ENCODE measurements at regions not wholly inside any gene's neighbourhood (a gene's known extent, or its start where the extent isn't known, plus 50 kb on each side); places are given as distances from the start of the nearest gene placed in this dataset.
A peak's percentile ranks its signal among the peaks of the same experiment; 100 is the strongest.
"Not testable (repeated sequence)": the region's sequence is repeated elsewhere in the genome, so short reads cannot be mapped to it uniquely, and the experiment has no call there.

- peak; percentile 79 for DNase-seq (ENCODE audit: low read depth)
- H3K4me3 ChIP-seq (ENCODE audit: low read depth, low read length) = no peak overlapping the region
- no peak for TF ChIP-seq CTCF (IDR thresholded peaks at IDR 0.05; ENCODE audit: insufficient read depth, low read depth, low read length)
Observed at GRCh38 chr21:8991968-8992621, 1529.3 kb upstream of the TPTE start.

GRCh38 chr21:8992731-8993174 lies 1528.6 kb upstream of the TPTE start:
- no peak for TF ChIP-seq CTCF (IDR thresholded peaks at IDR 0.05; ENCODE audit: insufficient read depth, low read depth, low read length)
- DNase-seq (ENCODE audit: low read depth) = peak; percentile 85
- H3K4me3 ChIP-seq (ENCODE audit: low read depth, low read length) = no peak overlapping the region

GRCh38 chr21:8993284-8993942 lies 1528.0 kb upstream of the TPTE start:
- DNase-seq (ENCODE audit: low read depth) = no peak
- TF ChIP-seq CTCF (IDR thresholded peaks at IDR 0.05; ENCODE audit: insufficient read depth, low read depth, low read length) = no peak
- H3K4me3 ChIP-seq (ENCODE audit: low read depth, low read length) = no peak overlapping the region

- DNase-seq (ENCODE audit: low read depth) = peak; percentile 76
- no peak overlapping the region for H3K4me3 ChIP-seq (ENCODE audit: low read depth, low read length)
- TF ChIP-seq CTCF (IDR thresholded peaks at IDR 0.05; ENCODE audit: insufficient read depth, low read depth, low read length) = no peak
Observed at GRCh38 chr21:8993943-8994639, 1527.3 kb upstream of the TPTE start.

- DNase-seq (ENCODE audit: low read depth) = peak; percentile 63
- no peak for TF ChIP-seq CTCF (IDR thresholded peaks at IDR 0.05; ENCODE audit: insufficient read depth, low read depth, low read length)
- no peak overlapping the region for H3K4me3 ChIP-seq (ENCODE audit: low read depth, low read length)
Observed at GRCh38 chr21:8994640-8995511, 1526.5 kb upstream of the TPTE start.

GRCh38 chr21:8996487-8996968 lies 1524.9 kb upstream of the TPTE start:
- H3K4me3 ChIP-seq (ENCODE audit: low read depth, low read length) = not testable (repeated sequence)
- DNase-seq (ENCODE audit: low read depth) = peak; percentile 33
